CD4-positive, CD25-positive, alpha-beta regulatory T cell (primary cell): ENCODE measurements at regions not wholly inside any gene's neighbourhood (a gene's known extent, or its start where the extent isn't known, plus 50 kb on each side); places are given as distances from the start of the nearest gene placed in this dataset.

Experiments used
- ATAC-seq, 2 donors: fragments of 150-1000 bp; cut with Tn5 transposase; one replicate each; pipeline ENCODE4 v1.10.0; 2021; ENCODE audit warnings: low read depth in 2 of 2, moderate number of reproducible peaks in 2 of 2, moderate library complexity in 1 of 2
- DNase-seq, 3 donors: peaks; one replicate each; pipeline versions ENCODE4 v3.0.0 to v3.0.0-alpha.2; 2012 to 2022; ENCODE audit warnings: mixed read lengths in 1 of 3
- H3K27ac ChIP-seq: one replicate; pipeline ENCODE4 v1.7.0; 2013; ENCODE audit warnings: mild to moderate bottlenecking, low read length; ENCODE audit not compliant: insufficient read depth, poor library complexity, severe bottlenecking
- H3K27me3 ChIP-seq: one replicate; pipeline ENCODE4 v1.7.0; 2013; ENCODE audit warnings: low read length; ENCODE audit not compliant: control insufficient read depth, insufficient read depth
- H3K36me3 ChIP-seq: one replicate; pipeline ENCODE4 v1.7.0; 2013; ENCODE audit warnings: mild to moderate bottlenecking, low read length, moderate library complexity; ENCODE audit not compliant: control insufficient read depth, insufficient read depth
- H3K4me1 ChIP-seq: 2 replicates; pipeline ENCODE4 v1.7.0; 2013; ENCODE audit warnings: mild to moderate bottlenecking, low read length; ENCODE audit not compliant: insufficient read depth, control insufficient read depth, poor library complexity, severe bottlenecking
- H3K4me3 ChIP-seq: one replicate; pipeline ENCODE4 v1.7.0; 2013; ENCODE audit warnings: low read depth, mild to moderate bottlenecking, low read length, moderate library complexity
- H3K9me3 ChIP-seq, 2 experiments: 1 replicate in 1 of 2; 2 replicates in 1 of 2; pipeline ENCODE4 v1.7.0; 2013; ENCODE audit warnings: low read length in 2 of 2, mild to moderate bottlenecking in 1 of 2, moderate library complexity in 1 of 2; ENCODE audit not compliant: control insufficient read depth in 2 of 2
- H3K27ac Mint-ChIP-seq, 3 donors: one replicate each; pipeline ENCODE4 v1.8.0; 2020 to 2022; ENCODE audit warnings: mild to moderate bottlenecking in 3 of 3, mixed read lengths in 3 of 3, moderate library complexity in 2 of 3
- H3K27me3 Mint-ChIP-seq: one replicate; pipeline ENCODE4 v1.8.0; 2022; ENCODE audit warnings: mild to moderate bottlenecking, mixed read lengths
- H3K36me3 Mint-ChIP-seq: one replicate; pipeline ENCODE4 v1.8.0; 2020; ENCODE audit warnings: mixed read lengths
- H3K4me1 Mint-ChIP-seq, 4 donors: one replicate each; pipeline ENCODE4 v1.8.0; 2020 to 2022; ENCODE audit warnings: mixed read lengths in 4 of 4, mild to moderate bottlenecking in 1 of 4
- H3K4me3 Mint-ChIP-seq, 4 donors: one replicate each; pipeline ENCODE4 v1.8.0; 2020 to 2022; ENCODE audit warnings: mild to moderate bottlenecking in 4 of 4, mixed read lengths in 4 of 4, moderate library complexity in 3 of 4
- H3K9me3 Mint-ChIP-seq, 7 donors: one replicate each; pipeline ENCODE4 v1.8.0; 2020 to 2022; ENCODE audit warnings: mixed read lengths in 7 of 7, mild to moderate bottlenecking in 3 of 7, moderate library complexity in 2 of 7

DNA sequence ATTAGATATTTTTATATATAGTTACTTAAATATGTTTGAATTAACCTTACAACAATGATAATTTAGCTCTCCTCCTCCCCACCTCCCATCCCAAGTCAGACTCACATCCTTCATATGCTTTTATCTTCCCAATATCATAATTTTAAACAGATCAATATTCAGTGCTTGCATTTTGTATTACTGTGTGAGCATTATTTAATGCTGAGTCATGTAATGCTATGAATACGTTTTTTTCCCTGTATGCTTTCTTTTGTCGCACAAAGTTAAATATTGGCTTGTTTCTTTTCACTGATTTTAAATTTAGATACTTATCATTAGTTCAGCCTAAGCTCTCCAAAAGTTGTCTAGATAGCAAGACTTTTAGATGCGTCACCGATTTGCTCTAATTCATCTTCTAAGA is 471.6 kb upstream of the SGO1 start:
- Histone ChIP-seq H3K4me1 (no peaks in the 10 kb centered on the region), H3K36me3 (no peaks in the 10 kb centered on the region), H3K4me3 (no peak overlapping the region), H3K27me3 (no peaks in the 10 kb centered on the region), H3K9me3 (no peaks in the 10 kb centered on the region), H3K27ac (no peak overlapping the region)
- DNase-seq (no peak), ATAC-seq (no peak)
- H3K36me3 Mint-ChIP-seq: no peaks in the 10 kb centered on the region
- H3K27me3 Mint-ChIP-seq: no peaks in the 10 kb centered on the region
- no peak overlapping the region for H3K4me3 Mint-ChIP-seq
- no peaks in the 10 kb centered on the region for H3K4me1 Mint-ChIP-seq
- H3K9me3 Mint-ChIP-seq: peaks cover 5 to 16% (median 9%) of the 10 kb centered on the region in 7 donors
- no peak overlapping the region for H3K27ac Mint-ChIP-seq

DNA sequence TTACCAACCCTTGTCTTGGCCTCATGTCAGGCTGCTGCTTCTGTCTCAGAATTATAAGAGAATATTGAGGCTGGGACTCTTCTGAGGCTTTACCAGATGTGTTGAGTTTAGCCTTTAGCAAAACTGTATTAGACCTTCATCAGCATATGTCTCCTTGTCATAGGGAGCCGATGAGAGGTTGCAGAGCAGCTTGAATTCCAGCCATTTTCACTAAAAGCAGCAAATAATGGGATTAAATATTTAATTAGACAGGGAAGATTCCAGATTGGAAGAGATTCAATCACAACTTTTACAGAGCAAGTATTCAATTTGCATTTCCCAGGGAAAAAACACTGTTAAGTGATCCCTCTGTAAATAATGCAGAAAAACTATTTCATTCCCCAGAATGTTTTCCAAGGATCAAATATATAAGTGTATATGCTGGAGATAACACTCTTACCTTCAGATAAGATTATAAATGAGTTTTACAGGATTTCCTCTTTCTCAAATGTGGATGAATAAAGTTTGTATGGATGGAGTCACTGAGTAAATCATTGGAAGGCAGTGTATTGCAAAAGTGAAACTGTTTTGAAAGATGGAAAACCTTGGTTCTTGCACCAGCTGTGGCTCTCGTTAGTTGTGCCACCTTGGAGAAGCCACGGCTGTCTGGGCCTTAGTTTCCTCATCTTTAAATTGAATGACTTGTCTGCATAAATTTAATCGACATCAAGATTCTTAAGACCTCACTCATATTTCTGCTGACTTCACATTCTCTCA is 466.4 kb upstream of the SGO1 start:
- H3K27me3 Mint-ChIP-seq: no peaks in the 10 kb centered on the region
- Histone ChIP-seq H3K4me3 (no peak overlapping the region), H3K4me1 (no peaks in the 10 kb centered on the region), H3K9me3 (peaks cover 0 to 2% of the 10 kb centered on the region in 2 experiments), H3K36me3 (no peaks in the 10 kb centered on the region), H3K27me3 (no peaks in the 10 kb centered on the region), H3K27ac (no peak overlapping the region)
- H3K4me3 Mint-ChIP-seq: no peak overlapping the region
- DNase-seq (no peak), ATAC-seq (no peak)
- H3K36me3 Mint-ChIP-seq: no peaks in the 10 kb centered on the region
- H3K4me1 Mint-ChIP-seq: no peaks in the 10 kb centered on the region
- H3K27ac Mint-ChIP-seq: no peak overlapping the region
- H3K9me3 Mint-ChIP-seq: peaks cover 2 to 15% (median 9%) of the 10 kb centered on the region in 7 donors

DNA sequence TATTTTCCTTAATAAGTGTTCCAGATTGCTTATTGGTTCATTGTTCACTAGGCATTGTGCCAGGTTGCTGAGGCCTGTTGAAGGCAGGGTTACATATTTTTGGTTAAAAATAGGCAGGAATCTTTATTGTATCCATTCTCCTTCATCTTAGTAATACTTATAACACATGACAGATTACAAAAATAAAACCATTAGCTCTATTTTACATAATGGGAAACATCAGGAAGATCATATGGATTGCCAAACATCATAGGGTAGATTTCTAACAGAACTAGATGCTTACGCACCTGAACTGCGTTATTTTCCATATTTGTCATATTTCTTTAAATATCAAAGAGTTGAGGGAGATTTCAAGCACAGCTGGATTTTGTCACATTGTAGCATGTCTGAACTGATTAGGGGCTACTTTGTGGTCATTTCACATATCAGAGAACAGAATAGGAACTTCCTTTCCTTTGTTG is 462.9 kb upstream of the SGO1 start:
- Mint-ChIP-seq H3K27me3 (no peaks in the 10 kb centered on the region), H3K27ac (no peak overlapping the region)
- ATAC-seq: no peak

DNA sequence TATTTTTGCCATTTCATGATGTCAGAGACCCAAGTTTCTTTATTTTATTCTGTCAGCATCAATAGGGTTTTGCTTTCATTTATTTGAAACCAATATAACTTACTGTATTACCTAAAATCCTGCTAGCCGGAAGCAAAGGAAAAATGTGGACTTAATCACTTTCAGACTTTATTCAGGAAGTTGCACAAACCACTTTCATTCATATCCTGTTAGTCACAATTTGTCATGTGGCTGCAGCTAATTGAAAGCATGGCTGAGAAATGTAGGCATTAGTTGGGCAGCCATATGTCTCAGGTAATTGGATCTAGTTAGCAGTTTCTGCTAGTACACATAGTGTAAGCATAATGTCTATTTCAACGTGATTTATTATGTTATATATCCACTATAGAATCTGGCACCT is 462.3 kb upstream of the SGO1 start:
- Mint-ChIP-seq H3K27me3 (no peaks in the 10 kb centered on the region), H3K27ac (no peak overlapping the region), H3K36me3 (no peaks in the 10 kb centered on the region), H3K4me3 (no peak overlapping the region), H3K9me3 (peaks cover 0 to 17% (median 10%) of the 10 kb centered on the region in 7 donors), H3K4me1 (no peaks in the 10 kb centered on the region)
- no peaks in the 10 kb centered on the region for H3K4me1 ChIP-seq
- no peaks in the 10 kb centered on the region for H3K27me3 ChIP-seq
- DNase-seq (no peak), ATAC-seq (no peak)
- H3K4me3 ChIP-seq: no peak overlapping the region
- peaks cover 0 to 2% of the 10 kb centered on the region in 2 experiments for H3K9me3 ChIP-seq
- no peak overlapping the region for H3K27ac ChIP-seq
- no peaks in the 10 kb centered on the region for H3K36me3 ChIP-seq

More for the DNA sequence above, 462.9 kb upstream of the SGO1 start:
- DNase-seq: no peak
- no peaks in the 10 kb centered on the region for H3K36me3 ChIP-seq
- peaks cover 0 to 17% (median 13%) of the 10 kb centered on the region in 7 donors for H3K9me3 Mint-ChIP-seq
- H3K4me1 Mint-ChIP-seq: no peaks in the 10 kb centered on the region
- peaks cover 0 to 2% of the 10 kb centered on the region in 2 experiments for H3K9me3 ChIP-seq
- H3K4me1 ChIP-seq: no peaks in the 10 kb centered on the region
- H3K36me3 Mint-ChIP-seq: no peaks in the 10 kb centered on the region
- H3K27me3 ChIP-seq: no peaks in the 10 kb centered on the region
- H3K27ac ChIP-seq: no peak overlapping the region
- H3K4me3 Mint-ChIP-seq: no peak overlapping the region
- H3K4me3 ChIP-seq: no peak overlapping the region

DNA sequence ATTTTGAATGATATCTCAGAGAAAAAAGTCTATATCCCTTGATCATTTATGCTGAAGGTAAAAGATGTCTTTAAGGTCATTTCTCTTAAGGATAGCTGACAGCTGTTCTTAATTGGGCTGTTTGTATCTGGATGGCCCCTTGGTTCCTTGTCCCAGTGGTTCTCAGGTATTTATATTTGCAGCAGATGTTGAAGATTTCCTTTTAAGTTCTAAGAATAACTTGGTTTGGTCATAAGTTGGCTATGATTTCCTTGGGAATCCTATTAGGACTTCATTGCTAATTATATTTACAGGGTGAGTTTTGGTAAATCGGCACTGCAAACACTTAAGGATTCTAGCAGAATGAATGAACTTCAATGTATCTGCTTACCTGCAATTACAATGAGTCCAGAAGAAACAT is 460.4 kb upstream of the SGO1 start:
- ATAC-seq (no peak), DNase-seq (no peak)
- peaks cover 0 to 17% (median 6%) of the 10 kb centered on the region in 7 donors for H3K9me3 Mint-ChIP-seq
- H3K27ac Mint-ChIP-seq: no peak overlapping the region
- H3K4me3 ChIP-seq: no peak overlapping the region
- no peaks in the 10 kb centered on the region for H3K9me3 ChIP-seq
- no peaks in the 10 kb centered on the region for H3K4me1 Mint-ChIP-seq
- H3K4me1 ChIP-seq: no peaks in the 10 kb centered on the region
- no peaks in the 10 kb centered on the region for H3K36me3 ChIP-seq
- H3K27ac ChIP-seq: no peak overlapping the region
- no peaks in the 10 kb centered on the region for H3K27me3 Mint-ChIP-seq
- no peaks in the 10 kb centered on the region for H3K36me3 Mint-ChIP-seq
- no peaks in the 10 kb centered on the region for H3K27me3 ChIP-seq
- H3K4me3 Mint-ChIP-seq: no peak overlapping the region

DNA sequence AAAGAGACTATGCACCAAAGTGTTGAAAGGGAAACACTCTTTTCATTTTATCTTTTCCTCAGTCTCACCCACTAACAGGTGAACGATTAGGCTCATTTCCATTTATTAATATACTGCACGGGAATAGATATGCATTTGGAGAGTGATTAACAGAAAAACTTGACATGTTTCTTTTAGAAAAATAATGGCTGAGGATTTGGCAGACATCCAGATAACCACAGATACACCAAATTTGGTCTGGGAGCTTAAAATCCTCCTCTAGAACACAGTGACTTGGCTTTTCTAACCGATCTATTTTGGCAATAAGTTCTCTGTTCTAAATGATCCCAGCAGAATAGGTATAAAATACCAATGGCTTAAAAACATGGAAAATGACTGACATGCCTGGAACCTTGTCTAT is 459.3 kb upstream of the SGO1 start:
- Mint-ChIP-seq H3K4me1 (no peaks in the 10 kb centered on the region), H3K9me3 (peaks cover 0 to 16% (median 6%) of the 10 kb centered on the region in 7 donors), H3K4me3 (no peak overlapping the region), H3K27me3 (no peaks in the 10 kb centered on the region), H3K36me3 (no peaks in the 10 kb centered on the region), H3K27ac (no peak overlapping the region)
- no peaks in the 10 kb centered on the region for H3K4me1 ChIP-seq
- H3K27me3 ChIP-seq: no peaks in the 10 kb centered on the region
- no peaks in the 10 kb centered on the region for H3K9me3 ChIP-seq
- H3K4me3 ChIP-seq: no peak overlapping the region
- no peak for DNase-seq
- no peaks in the 10 kb centered on the region for H3K36me3 ChIP-seq
- no peak overlapping the region for H3K27ac ChIP-seq
- ATAC-seq: no peak

DNA sequence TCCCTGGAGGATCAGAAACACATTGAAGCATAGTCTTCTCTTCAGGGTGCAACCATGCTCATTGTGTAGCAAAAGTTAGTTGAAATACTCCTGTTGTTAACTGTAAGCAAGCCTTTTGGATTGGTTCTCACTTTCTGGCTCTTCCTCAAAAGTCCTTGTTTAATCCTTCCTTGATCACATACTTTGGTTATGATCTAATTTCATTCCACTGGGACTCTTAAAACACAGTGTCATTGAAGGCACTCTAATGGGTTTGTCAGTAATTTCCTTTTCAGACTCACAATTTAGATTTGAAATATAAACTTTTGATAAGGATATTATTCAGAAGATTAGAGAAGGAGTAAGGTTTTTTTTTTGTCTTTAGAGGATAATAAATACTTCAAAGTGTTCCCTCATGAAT is 451.7 kb upstream of the SGO1 start:
- no peak overlapping the region for H3K27ac Mint-ChIP-seq
- Histone ChIP-seq H3K9me3 (peaks cover 0 to 3% of the 10 kb centered on the region in 2 experiments), H3K27ac (no peak overlapping the region), H3K27me3 (no peaks in the 10 kb centered on the region), H3K36me3 (no peaks in the 10 kb centered on the region), H3K4me3 (no peak overlapping the region), H3K4me1 (no peaks in the 10 kb centered on the region)
- ATAC-seq (no peak), DNase-seq (no peak)
- peaks cover 0 to 7% (median 3%) of the 10 kb centered on the region in 7 donors for H3K9me3 Mint-ChIP-seq
- H3K4me3 Mint-ChIP-seq: no peak overlapping the region
- no peaks in the 10 kb centered on the region for H3K36me3 Mint-ChIP-seq
- H3K27me3 Mint-ChIP-seq: no peaks in the 10 kb centered on the region
- no peaks in the 10 kb centered on the region for H3K4me1 Mint-ChIP-seq

DNA sequence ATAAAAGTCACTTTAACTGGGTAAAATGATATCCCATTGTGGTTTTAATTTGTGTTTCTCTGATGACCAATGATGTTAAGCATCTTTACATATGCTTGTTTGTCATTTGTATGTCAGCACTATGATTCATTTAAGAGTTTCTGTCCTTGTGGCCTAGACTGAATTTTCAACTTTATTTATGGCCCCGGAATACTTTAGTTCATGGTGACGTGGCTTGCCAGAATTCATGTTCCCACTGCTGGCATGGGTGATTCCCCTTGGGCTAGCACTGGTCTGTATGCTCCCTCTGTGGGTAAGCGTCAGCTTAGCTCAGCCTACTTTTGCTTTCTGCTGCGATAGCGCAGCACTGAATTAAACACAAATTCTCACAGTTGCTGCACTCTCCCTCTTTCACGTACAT is 436.3 kb upstream of the SGO1 start:
- Histone ChIP-seq H3K9me3 (peaks cover 5 to 8% of the 10 kb centered on the region in 2 experiments), H3K4me3 (no peak overlapping the region), H3K36me3 (no peaks in the 10 kb centered on the region), H3K27ac (no peak overlapping the region), H3K4me1 (no peaks in the 10 kb centered on the region), H3K27me3 (no peaks in the 10 kb centered on the region)
- H3K36me3 Mint-ChIP-seq: no peaks in the 10 kb centered on the region
- no peak overlapping the region for H3K27ac Mint-ChIP-seq
- ATAC-seq (no peak), DNase-seq (no peak)
- no peaks in the 10 kb centered on the region for H3K4me1 Mint-ChIP-seq
- no peak overlapping the region for H3K4me3 Mint-ChIP-seq
- no peaks in the 10 kb centered on the region for H3K27me3 Mint-ChIP-seq
- peaks cover 6 to 54% (median 14%) of the 10 kb centered on the region in 7 donors for H3K9me3 Mint-ChIP-seq
